ENCODE measurements at regions not wholly inside any gene's neighbourhood (a gene's known extent, or its start where the extent isn't known, plus 50 kb on each side); places are given as distances from the start of the nearest gene placed in this dataset.
"Not testable (repeated sequence)": the region's sequence is repeated elsewhere in the genome, so short reads cannot be mapped to it uniquely, and the experiment has no call there.

GRCh38 chr20:19026121-19026878 lies 186.1 kb upstream of the SLC24A3 start:
- DNase-seq (ENCODE audit: low spot score) = no peak

DNA sequence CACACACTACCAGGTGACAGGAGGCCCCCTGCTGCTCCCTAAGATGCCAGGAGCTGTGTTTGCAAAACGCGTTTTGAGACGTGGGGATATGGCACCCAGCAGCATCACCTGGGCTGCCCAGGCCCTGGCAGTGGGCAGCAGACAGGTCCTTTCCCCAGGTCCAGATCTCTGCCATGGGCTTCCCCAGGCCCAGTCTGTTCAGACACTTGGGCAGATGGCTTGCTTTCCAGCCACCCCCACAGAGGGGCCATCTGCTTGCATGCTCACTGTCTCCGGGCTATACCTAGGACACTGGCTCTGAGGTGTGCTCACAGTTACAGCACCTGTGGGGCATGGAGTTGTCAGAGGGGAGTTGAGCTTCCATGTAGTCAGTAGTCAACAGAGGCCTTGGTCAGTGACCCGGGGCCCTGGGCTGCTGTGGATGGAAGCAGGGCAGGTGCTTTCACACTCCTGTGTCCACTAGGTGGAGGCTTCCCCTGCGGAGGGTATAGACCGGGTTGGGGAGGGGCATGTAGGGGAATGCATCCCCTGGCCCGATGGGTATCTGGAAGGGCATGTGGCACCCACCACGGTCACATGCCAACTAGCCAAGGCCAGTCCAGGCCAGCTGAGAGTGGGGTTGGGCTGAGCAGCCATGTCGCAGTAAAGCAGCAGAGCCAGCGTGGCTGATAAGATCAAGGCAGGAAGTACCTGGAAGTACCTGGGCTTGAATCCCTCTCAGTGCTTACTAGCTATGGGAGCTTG lies 185.4 kb upstream of the SLC24A3 start:
- no peak for DNase-seq (ENCODE audit: low spot score)

GRCh38 chr20:19027971-19028370 lies 184.5 kb upstream of the SLC24A3 start:
- DNase-seq (ENCODE audit: low spot score) = no peak

GRCh38 chr20:19041787-19042186 lies 170.7 kb upstream of the SLC24A3 start:
- no peak for DNase-seq (ENCODE audit: low spot score)

DNA sequence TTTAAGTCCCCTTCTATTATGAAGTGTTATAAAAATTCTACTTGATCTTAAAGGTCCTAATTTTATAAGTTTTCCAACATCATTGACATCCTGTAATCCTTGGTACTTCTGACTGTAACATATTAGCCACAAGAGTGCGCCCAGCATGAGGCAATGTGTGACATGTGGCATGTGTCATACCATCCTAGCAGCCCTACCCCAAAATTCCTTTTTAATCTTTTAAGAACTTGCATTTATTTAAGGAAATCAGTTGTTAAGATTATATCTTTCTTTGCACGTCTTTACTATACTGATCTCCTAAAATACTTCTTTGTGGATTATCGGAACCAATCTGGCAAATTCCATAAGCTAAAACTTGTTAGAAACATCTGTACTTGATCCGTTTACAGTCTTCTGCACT lies 167.1 kb upstream of the SLC24A3 start:
- no peak for DNase-seq (ENCODE audit: low spot score)

- DNase-seq (ENCODE audit: low spot score) = peak; percentile 68
These were observed 165.1 kb upstream of the SLC24A3 start for GRCh38 chr20:19047040-19047950.

GRCh38 chr20:19047951-19048296 lies 164.5 kb upstream of the SLC24A3 start:
- DNase-seq (ENCODE audit: low spot score) = no peak

DNA sequence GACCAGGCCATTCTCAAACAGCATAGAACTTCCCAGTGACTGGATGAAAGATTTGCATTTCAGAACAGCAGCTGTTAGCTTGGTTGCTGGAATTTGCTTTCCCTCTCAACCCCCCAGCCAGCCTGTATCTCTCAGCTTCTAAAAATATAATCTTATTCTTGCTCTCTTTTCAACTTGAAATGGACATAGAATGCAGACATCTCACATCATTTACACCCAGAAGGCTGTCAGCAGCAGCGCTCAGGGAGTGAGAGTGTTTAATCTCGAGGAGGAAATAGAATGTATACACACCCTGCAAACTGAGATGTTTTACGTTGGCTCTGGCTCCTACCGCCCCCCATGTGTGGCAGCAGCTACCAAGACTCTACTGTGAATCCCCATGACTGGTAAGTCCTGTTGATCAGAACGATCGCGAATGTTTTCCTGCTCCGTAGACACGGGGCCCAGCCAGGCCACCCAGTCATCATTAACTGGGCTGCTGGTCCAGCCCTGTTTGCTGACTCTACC lies 163.4 kb upstream of the SLC24A3 start:
- no peak for DNase-seq (ENCODE audit: low spot score)

- DNase-seq (ENCODE audit: low spot score) = no peak
These were observed 162.9 kb upstream of the SLC24A3 start for GRCh38 chr20:19049514-19049913.

DNA sequence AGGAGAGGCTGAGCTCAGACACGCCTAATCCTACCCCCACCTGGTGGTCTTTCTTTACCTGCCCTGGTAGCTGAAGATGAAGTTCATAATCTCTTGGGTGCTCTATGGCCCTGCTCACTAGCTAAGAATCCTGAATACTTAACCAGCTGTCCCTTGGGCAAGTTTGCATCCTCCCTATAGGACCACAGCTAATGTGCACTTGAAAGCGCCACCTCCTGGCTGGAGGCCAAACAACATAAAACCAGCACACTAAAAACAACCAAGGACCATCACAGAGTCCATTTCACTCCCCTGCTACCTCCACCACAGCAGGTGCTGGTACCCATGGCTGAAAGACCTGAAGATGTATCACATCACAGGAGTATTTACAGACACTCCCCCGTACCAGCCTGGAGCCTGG lies 155.5 kb upstream of the SLC24A3 start:
- DNase-seq (ENCODE audit: low spot score) = no peak

DNA sequence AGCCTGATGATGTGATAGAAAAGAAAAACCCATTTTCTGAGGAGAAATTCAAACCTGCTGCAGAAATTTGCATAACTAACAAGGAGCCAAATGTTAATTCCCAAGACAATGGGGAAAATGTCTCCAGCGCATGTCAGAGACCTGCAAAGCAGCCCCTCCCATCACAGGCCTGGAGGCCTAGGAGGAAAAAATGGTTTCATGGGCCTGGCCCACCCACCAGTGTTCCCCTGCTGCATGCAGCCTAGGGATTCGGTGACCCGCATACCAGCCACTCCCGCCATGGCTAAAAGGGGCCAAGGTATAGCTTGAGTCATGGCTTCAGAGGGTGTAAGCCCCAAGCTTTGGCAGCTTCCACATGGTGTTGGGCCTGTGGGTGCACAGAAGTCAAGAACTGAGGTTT lies 147.7 kb upstream of the SLC24A3 start:
- DNase-seq (ENCODE audit: low spot score) = not testable (repeated sequence)

DNA sequence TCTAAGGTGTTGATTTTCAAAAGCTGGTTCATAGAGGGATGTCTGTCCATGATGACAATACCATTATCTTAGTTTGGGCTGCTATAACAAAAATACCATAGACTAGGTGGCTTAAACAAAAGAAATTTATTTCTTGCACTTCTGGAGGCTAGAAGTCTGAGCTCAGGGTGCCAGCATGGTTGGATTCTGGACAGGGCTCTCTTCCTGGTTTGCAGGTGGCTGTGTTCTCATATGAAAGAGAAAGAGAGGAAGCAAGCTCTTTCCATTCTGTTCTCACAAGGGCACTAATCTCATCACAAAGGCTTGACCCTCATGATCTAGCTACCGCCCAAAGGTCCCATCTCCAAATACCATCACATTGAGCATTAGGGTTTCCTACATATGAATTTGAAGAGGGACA lies 144.5 kb upstream of the SLC24A3 start:
- no peak for DNase-seq (ENCODE audit: low spot score)

- no peak for DNase-seq (ENCODE audit: low spot score)
These were observed 142.4 kb upstream of the SLC24A3 start for GRCh38 chr20:19070026-19070425.

DNA sequence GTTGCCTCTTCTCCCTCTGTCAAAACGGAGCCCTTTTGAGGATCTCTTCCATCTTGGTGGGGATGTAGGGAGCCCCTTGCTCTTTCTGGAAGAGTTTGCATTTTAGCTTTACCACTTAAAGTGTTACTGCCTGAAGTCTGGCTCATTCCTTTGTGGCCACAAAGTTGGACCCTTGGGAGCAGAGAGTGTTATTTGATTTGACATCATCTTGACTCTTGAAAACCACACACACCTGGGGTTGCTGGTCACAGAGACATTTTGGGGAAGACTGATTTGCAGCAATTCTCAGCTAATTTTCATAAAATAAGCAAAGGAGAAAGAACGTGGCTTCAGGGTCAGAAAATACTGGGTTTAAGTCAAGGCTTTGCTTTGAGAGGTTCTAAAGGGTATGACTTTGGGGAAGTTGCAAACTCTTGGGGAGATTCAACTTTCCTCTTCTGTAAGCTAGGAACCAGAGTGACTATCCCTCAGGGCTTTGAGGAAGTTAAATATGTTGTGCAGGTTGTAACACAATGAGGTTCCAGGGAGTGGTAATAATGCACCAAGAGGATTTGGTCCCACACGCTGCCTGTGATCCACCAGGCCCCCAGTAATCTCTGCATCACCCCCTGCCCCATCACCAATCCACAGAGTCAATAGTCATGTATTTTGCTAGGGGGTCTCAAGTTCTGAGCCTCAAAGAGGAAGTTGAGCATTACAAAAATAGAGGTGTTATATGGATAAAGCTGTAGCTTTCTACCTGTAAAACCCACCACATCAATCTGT lies 141.6 kb upstream of the SLC24A3 start:
- DNase-seq (ENCODE audit: low spot score) = no peak

- DNase-seq (ENCODE audit: low spot score) = no peak
These were observed 141.1 kb upstream of the SLC24A3 start for GRCh38 chr20:19071446-19071725.

DNA sequence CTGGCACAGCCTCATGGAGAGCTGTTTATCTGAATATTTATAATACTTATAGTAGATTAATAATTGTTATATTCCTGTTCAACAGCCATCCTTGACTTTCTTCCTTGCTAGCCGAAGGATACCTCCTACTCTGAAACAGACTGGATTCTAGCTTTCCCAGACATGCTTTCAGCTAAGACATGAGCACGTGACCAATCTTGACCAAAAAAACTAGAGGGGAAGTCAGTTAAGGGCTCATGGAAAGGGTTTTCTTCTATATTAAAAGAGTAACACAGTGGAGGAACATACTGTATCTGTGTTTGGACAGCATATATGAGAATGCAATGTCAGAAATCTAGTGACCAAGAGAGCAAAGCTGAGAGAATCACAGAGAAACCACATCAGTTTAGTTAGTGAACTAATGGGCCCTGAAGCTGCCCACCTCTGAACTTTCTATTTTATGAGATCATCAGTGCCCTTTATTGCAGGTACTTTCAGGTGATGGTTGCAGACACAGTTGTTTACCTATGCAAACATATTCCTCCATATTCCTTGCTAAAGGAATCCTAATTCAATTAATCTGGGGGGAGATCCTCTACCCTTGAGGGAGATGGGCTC lies 140.4 kb upstream of the SLC24A3 start:
- no peak for DNase-seq (ENCODE audit: low spot score)

GRCh38 chr20:19072988-19073387 lies 139.5 kb upstream of the SLC24A3 start:
- no peak for DNase-seq (ENCODE audit: low spot score)

DNA sequence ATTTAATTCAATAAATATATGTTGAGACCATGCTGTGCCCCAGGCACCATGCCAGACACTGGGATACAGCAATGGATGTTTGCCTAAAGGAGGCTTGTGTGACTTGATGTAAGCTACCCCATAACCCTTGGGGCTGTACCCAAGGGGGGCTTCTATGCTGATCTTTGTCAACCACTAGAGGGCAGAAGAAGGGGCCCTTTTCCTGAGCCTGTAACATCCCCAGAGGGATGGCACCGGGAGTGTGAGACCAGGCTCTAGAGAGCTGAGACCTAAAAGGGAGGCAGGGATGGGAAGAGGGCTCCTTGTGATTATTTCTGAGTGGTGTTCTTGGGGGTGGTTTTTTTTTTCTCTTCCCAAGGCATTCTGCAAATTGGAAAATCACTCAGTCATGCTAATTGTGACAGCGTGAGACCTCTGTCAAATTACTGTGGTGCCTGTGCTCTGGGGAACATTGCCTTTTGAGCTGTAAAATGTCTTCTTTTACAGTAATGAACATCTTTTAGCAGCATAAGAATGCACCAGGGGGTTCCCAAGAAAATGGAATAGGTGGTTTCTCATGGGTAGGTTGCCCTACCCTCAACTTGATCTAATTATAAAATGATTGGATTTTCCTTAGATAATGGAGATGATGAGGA lies 138.7 kb upstream of the SLC24A3 start:
- DNase-seq (ENCODE audit: low spot score) = no peak

DNA sequence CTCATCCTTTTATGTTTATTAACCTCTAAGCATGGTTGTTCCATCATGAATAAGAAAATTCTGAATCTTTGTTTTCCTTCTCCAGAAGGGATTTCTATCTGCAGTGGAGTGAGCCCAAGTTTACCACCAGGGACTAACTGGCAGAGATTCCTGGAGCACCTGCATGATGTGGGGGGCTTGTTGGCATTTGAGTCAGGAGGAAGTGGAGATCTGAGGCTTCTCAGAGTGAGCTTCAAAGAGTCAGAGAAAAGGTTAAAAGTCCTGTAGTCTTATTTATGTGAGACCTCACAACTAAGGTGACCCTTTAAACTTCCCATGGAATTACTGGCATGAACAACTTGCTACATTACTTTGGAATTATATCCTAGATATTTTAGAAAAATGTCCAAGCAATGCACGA lies 138.1 kb upstream of the SLC24A3 start:
- DNase-seq (ENCODE audit: low spot score) = no peak

DNA sequence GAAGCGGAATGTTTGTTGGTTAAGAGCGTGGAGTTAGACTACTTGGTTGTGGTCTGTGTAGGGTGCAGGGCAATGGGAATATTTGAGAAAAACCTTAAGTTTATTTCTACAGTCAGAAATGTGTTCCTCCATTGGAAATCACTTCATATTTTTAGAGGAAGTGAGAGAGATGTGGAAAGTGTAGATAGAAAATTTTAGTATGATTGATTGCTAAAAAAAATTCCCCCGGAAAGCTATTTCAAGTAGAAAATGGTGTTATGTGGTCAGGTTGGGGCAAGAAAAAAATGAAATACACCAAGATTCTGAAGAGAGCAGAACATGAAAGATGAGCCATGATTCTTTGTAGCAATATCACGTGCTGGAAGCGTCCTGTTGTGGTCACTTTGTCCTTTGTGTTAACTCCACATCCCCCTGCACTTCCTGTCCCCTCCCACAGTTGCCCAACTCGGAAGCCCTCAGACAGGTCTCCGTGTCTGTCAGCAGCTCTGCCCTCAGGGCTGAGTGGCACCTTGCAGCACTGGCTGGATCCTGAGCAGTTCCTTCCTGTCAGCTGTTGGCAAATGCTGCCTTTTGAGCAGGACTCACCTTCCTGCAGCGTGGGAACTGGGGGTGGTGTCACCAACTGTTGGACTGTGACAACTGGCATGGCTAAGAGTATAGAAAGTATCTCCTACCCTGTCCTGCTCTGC lies 137.5 kb upstream of the SLC24A3 start:
- DNase-seq (ENCODE audit: low spot score) = no peak

Measured in mucosa of gallbladder (tissue), 1 donor.